ENCODE measurements at regions not wholly inside any gene's neighbourhood (a gene's known extent, or its start where the extent isn't known, plus 50 kb on each side); places are given as distances from the start of the nearest gene placed in this dataset.

DNA sequence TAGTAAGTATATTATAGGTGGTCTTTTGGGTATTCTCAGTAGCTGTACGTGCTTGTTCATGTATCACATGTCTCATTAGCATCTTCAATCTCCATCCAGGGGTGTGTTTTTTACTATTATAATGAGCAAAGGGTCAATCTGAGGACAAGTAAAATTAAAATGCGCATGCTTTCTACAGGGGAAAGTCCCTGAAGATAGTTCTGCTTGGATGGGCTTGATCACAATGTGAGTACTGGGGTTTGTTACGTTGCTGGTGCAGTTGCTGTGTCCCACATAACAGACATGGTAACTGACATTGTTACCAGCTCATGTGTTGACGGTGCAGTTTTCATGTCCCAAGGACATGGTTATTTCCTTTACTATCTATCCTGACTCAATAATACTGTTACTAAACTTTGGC, 65.9 kb downstream of the UCHL1 start:
- Histone ChIP-seq H3K9me3 (no peaks in the 10 kb centered on the region), H3K4me3 (no peak overlapping the region), H3K4me1 (no peaks in the 10 kb centered on the region), H3K27me3 (no peaks in the 10 kb centered on the region), H3K27ac (no peak overlapping the region), H3K36me3 (no peaks in the 10 kb centered on the region)
- intact Hi-C loops (cut with DNase I): no loop called here
- DNase-seq: no peak
- WGBS, 2 donors: 86 to 94% methylated on average over 4 of the region's 4 CpGs
- no peak for TF ChIP-seq POLR2AphosphoS5 (IDR thresholded peaks at IDR 0.05)
- TF ChIP-seq EP300 (IDR thresholded peaks at IDR 0.05): no peak
- TF ChIP-seq POLR2A (IDR thresholded peaks at IDR 0.05): no peak
- TF ChIP-seq, protein P1, sequence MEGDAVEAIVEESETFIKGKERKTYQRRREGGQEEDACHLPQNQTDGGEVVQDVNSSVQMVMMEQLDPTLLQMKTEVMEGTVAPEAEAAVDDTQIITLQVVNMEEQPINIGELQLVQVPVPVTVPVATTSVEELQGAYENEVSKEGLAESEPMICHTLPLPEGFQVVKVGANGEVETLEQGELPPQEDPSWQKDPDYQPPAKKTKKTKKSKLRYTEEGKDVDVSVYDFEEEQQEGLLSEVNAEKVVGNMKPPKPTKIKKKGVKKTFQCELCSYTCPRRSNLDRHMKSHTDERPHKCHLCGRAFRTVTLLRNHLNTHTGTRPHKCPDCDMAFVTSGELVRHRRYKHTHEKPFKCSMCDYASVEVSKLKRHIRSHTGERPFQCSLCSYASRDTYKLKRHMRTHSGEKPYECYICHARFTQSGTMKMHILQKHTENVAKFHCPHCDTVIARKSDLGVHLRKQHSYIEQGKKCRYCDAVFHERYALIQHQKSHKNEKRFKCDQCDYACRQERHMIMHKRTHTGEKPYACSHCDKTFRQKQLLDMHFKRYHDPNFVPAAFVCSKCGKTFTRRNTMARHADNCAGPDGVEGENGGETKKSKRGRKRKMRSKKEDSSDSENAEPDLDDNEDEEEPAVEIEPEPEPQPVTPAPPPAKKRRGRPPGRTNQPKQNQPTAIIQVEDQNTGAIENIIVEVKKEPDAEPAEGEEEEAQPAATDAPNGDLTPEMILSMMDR (IDR thresholded peaks at IDR 0.05): no peak

DNA sequence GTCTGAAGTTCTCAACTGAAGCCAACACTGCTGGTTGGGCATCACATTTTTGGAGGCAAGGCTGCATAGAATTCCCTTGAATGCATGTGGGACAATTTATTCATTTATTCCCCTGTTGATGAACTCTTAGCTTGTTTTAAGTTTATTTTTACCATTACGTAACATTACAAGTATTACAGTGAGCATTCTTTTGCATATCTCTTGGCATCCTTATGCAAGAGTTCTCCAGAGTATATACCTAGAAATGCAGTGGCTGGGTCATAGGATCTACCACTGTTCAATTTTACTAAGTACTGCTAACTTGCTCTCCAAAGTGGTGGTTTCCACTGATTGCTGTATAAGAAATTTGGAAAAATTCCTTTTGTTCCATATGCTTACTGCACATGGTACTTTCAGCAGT, 66.5 kb downstream of the UCHL1 start:
- 97% methylated on average over 1 of the region's 1 CpG for WGBS, 2 donors
- intact Hi-C loops (cut with DNase I): no loop called here
- Histone ChIP-seq H3K27ac (no peak overlapping the region), H3K9me3 (no peaks in the 10 kb centered on the region), H3K36me3 (no peaks in the 10 kb centered on the region), H3K27me3 (no peaks in the 10 kb centered on the region), H3K4me3 (no peak overlapping the region), H3K4me1 (no peaks in the 10 kb centered on the region)
- TF ChIP-seq, protein P1 (IDR thresholded peaks at IDR 0.05): no peak
- no peak for TF ChIP-seq EP300 (IDR thresholded peaks at IDR 0.05)
- TF ChIP-seq POLR2AphosphoS5 (IDR thresholded peaks at IDR 0.05): no peak
- TF ChIP-seq POLR2A (IDR thresholded peaks at IDR 0.05): no peak
- no peak for DNase-seq

DNA sequence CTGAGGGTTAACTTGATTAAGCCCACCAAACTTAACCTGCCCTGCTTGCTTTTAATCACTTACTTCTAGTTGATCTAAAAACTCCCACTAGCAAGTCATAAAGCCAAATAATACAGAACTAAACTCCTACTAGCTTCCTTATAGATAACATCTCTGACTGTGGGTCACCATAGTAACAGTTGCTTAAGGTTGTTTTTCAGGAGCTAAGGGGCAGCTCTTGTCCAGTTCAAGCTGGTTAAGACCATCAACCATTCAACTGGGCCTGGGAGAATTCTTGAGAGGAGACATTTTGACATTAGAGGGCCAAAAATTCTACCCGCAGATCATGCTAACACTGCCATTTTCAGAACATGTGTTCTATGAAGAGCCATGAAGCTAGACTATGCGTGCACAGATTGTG, 67.0 kb downstream of the UCHL1 start:
- intact Hi-C loops (cut with DNase I): no loop called here
- Histone ChIP-seq H3K27me3 (no peaks in the 10 kb centered on the region), H3K9me3 (no peaks in the 10 kb centered on the region), H3K36me3 (no peaks in the 10 kb centered on the region), H3K4me1 (no peaks in the 10 kb centered on the region), H3K4me3 (no peak overlapping the region), H3K27ac (no peak overlapping the region)
- WGBS, 2 donors: 94 to 97% methylated on average over 2 of the region's 2 CpGs
- DNase-seq: no peak
- TF ChIP-seq, protein P1 (IDR thresholded peaks at IDR 0.05): no peak

DNA sequence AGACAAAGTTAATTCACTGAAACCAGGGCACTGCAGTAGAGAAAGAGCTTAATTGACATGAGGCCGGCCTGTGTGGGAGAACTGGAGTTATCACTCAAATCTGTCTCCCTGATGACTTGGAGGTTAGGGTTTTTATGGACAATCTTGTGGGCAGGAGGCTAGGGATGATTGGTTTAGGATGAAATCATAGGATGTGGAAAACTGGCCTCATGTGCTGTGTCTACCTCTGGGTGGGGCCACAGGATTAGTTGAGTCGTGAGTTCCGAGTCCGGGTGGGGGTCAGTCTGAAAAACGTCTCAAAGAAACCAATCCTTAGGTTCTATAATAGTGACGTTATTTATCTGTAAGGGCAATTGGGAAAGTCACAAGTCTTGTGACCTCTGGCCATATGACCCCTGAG, 68.1 kb downstream of the UCHL1 start:
- Histone ChIP-seq H3K4me1 (no peaks in the 10 kb centered on the region), H3K27ac (no peak overlapping the region), H3K36me3 (no peaks in the 10 kb centered on the region), H3K4me3 (no peak overlapping the region), H3K9me3 (no peaks in the 10 kb centered on the region), H3K27me3 (no peaks in the 10 kb centered on the region)
- 79 to 84% methylated on average over 6 of the region's 6 CpGs for WGBS, 2 donors
- TF ChIP-seq EP300 (IDR thresholded peaks at IDR 0.05): no peak
- no peak for TF ChIP-seq POLR2AphosphoS5 (IDR thresholded peaks at IDR 0.05)
- TF ChIP-seq POLR2A (IDR thresholded peaks at IDR 0.05): no peak
- TF ChIP-seq, protein P1 (IDR thresholded peaks at IDR 0.05): no peak
- intact Hi-C loops (cut with DNase I): no loop called here
- no peak for DNase-seq

DNA sequence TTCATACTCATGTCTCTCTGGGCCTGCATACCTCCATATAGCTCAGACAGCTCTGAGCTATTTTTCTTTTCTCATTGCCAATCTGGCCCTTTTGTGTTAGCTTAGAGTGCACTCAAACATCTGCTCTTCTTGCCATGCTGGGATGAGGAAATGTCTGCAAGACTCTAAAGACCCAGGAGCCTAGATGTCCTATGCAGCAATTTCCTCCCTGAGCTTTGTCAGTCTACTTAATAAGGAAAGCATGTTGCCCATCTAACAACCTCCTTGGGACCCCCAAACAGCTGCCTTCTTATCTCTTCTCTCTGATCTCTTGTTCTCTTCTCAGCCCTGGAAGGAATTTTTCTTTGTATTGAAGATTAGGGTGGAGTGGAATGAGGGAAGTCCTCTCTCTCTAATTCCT, 69.2 kb downstream of the UCHL1 start:
- no peak for DNase-seq
- intact Hi-C loops (cut with DNase I): no loop called here
- Histone ChIP-seq H3K4me3 (no peak overlapping the region), H3K36me3 (no peaks in the 10 kb centered on the region), H3K4me1 (no peaks in the 10 kb centered on the region), H3K27ac (no peak overlapping the region), H3K27me3 (no peaks in the 10 kb centered on the region), H3K9me3 (no peaks in the 10 kb centered on the region)
- TF ChIP-seq POLR2A (IDR thresholded peaks at IDR 0.05): no peak
- TF ChIP-seq EP300 (IDR thresholded peaks at IDR 0.05): no peak
- TF ChIP-seq, protein P1 (IDR thresholded peaks at IDR 0.05): no peak
- TF ChIP-seq POLR2AphosphoS5 (IDR thresholded peaks at IDR 0.05): no peak

All from sigmoid colon (tissue), 6 donors.